NCI-H526 treated with DMSO at 0.1 percent for 48 hours (cell line): ENCODE measurements at regions not wholly inside any gene's neighbourhood (a gene's known extent, or its start where the extent isn't known, plus 50 kb on each side); places are given as distances from the start of the nearest gene placed in this dataset.

Experiments
- DNase-seq: peaks from one replicate; lab custom pipeline; 2025; lab: John Stamatoyannopoulos, UW

GRCh38 chr5:60260658-60261057, 367.1 kb upstream of the PDE4D start:
- DNase-seq, result no peak

GRCh38 chr5:60259730-60260129, 366.2 kb upstream of the PDE4D start:
- DNase-seq, result no peak

- DNase-seq, result no peak
These were observed 364.2 kb upstream of the PDE4D start for GRCh38 chr5:60257596-60258271.

GRCh38 chr5:60256546-60256945, 363.0 kb upstream of the PDE4D start:
- no peak for DNase-seq

- DNase-seq, result no peak
These were observed 355.4 kb upstream of the PDE4D start for GRCh38 chr5:60248901-60249300.

GRCh38 chr5:60243713-60244112, 350.2 kb upstream of the PDE4D start:
- no peak for DNase-seq

GRCh38 chr5:60232036-60232795, 338.7 kb upstream of the PDE4D start:
- DNase-seq, result no peak

- DNase-seq, result no peak
These were observed 336.9 kb upstream of the PDE4D start for GRCh38 chr5:60230456-60230855.

GRCh38 chr5:60229691-60230185, 336.2 kb upstream of the PDE4D start:
- DNase-seq, result no peak

GRCh38 chr5:60228676-60229075, 335.1 kb upstream of the PDE4D start:
- DNase-seq, result no peak

GRCh38 chr5:60226128-60226527, 332.6 kb upstream of the PDE4D start:
- DNase-seq, result no peak

- no peak for DNase-seq
These were observed 329.8 kb upstream of the PDE4D start for GRCh38 chr5:60223342-60223741.

GRCh38 chr5:60219921-60220320, 326.4 kb upstream of the PDE4D start:
- no peak for DNase-seq

- no peak for DNase-seq
These were observed 317.3 kb upstream of the PDE4D start for GRCh38 chr5:60210810-60211209.

GRCh38 chr5:60209146-60209840, 315.8 kb upstream of the PDE4D start:
- DNase-seq, result no peak

- no peak for DNase-seq
These were observed 315.2 kb upstream of the PDE4D start for GRCh38 chr5:60208716-60209115.

GRCh38 chr5:60207040-60207439, 313.5 kb upstream of the PDE4D start:
- no peak for DNase-seq

- DNase-seq, result no peak
These were observed 312.7 kb upstream of the PDE4D start for GRCh38 chr5:60206234-60206633.

GRCh38 chr5:60205071-60205470, 311.5 kb upstream of the PDE4D start:
- DNase-seq, result no peak

- no peak for DNase-seq
These were observed 303.0 kb upstream of the PDE4D start for GRCh38 chr5:60196385-60197113.

- DNase-seq, result no peak
These were observed 302.0 kb upstream of the PDE4D start for GRCh38 chr5:60195551-60195950.

- no peak for DNase-seq
These were observed 301.6 kb upstream of the PDE4D start for GRCh38 chr5:60195083-60195482.
